ENCODE measurements at regions not wholly inside any gene's neighbourhood (a gene's known extent, or its start where the extent isn't known, plus 50 kb on each side); places are given as distances from the start of the nearest gene placed in this dataset.

- Histone ChIP-seq H3K4me3 (ENCODE audit: low read depth, low read length) (no peak overlapping the region), H3K27me3 (replicated peaks; ENCODE audit: control insufficient read depth, insufficient read depth, low read length) (no peaks in the 10 kb centered on the region), H3K9me3 (peaks cover 3% of the 10 kb centered on the region; the same call in 1 of the 2 replicates), H3K4me1 (no peaks in the 10 kb centered on the region), H3K36me3 (ENCODE audit: control insufficient read depth, insufficient read depth, low read length) (no peaks in the 10 kb centered on the region)
- no peaks in the 10 kb centered on the region for H3K36me3 Mint-ChIP-seq (ENCODE audit: insufficient read depth, unreplicated experiment)
- no peaks in the 10 kb centered on the region for H3K4me1 Mint-ChIP-seq (ENCODE audit: low read depth, unreplicated experiment)
- ChIA-PET POLR2A (no interaction called here), CTCF (no interaction called here)
- no peak overlapping the region for H3K27ac Mint-ChIP-seq (ENCODE audit: unreplicated experiment)
- DNase-seq, result no peak
- no TSS peak for BruUV-seq (replicated peaks)
- TF ChIP-seq, protein P1, sequence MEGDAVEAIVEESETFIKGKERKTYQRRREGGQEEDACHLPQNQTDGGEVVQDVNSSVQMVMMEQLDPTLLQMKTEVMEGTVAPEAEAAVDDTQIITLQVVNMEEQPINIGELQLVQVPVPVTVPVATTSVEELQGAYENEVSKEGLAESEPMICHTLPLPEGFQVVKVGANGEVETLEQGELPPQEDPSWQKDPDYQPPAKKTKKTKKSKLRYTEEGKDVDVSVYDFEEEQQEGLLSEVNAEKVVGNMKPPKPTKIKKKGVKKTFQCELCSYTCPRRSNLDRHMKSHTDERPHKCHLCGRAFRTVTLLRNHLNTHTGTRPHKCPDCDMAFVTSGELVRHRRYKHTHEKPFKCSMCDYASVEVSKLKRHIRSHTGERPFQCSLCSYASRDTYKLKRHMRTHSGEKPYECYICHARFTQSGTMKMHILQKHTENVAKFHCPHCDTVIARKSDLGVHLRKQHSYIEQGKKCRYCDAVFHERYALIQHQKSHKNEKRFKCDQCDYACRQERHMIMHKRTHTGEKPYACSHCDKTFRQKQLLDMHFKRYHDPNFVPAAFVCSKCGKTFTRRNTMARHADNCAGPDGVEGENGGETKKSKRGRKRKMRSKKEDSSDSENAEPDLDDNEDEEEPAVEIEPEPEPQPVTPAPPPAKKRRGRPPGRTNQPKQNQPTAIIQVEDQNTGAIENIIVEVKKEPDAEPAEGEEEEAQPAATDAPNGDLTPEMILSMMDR (IDR thresholded peaks at IDR 0.05; ENCODE audit: insufficient read depth in 1 of 2, low read depth in 1 of 2, low read length in 1 of 2, severe bottlenecking in 1 of 2, unreplicated experiment in 1 of 2), result no peak
- intact Hi-C loops (cut with micrococcal nuclease; ENCODE audit: unreplicated experiment), result no loop called here
- H3K4me3 Mint-ChIP-seq (ENCODE audit: unreplicated experiment), result no peak overlapping the region
- no peaks in the 10 kb centered on the region for H3K27me3 Mint-ChIP-seq (ENCODE audit: insufficient read depth, unreplicated experiment)
- H3K9me3 Mint-ChIP-seq (ENCODE audit: unreplicated experiment), result peaks cover 12% of the 10 kb centered on the region
Measured at GRCh38 chr10:93149761-93150160, 76.1 kb downstream of the CYP26A1 start.

DNA sequence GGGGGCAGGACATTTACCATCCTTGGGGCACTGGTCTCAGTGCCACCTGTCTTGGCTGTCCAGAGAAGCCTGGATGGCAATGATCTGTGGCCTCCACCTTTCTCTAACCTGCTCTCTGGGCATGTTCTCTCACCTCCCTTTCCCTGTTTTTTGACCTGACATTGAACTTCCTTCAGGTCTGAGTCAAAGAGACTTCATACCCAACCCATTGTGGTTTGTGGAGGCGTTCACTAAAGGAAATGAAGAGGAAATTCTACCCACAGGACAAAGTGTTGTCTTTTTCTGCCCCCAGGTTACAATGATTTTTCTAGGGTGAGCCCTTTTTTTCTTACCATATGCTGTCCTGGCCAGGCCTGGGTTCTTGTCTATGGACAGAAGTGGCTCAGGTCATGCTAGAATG is 76.6 kb downstream of the CYP26A1 start:
- no TSS peak for BruUV-seq (replicated peaks)
- Mint-ChIP-seq H3K9me3 (ENCODE audit: unreplicated experiment) (peaks cover 17% of the 10 kb centered on the region), H3K27ac (ENCODE audit: unreplicated experiment) (no peak overlapping the region), H3K4me3 (ENCODE audit: unreplicated experiment) (no peak overlapping the region), H3K4me1 (ENCODE audit: low read depth, unreplicated experiment) (no peaks in the 10 kb centered on the region), H3K27me3 (ENCODE audit: insufficient read depth, unreplicated experiment) (no peaks in the 10 kb centered on the region), H3K36me3 (ENCODE audit: insufficient read depth, unreplicated experiment) (no peaks in the 10 kb centered on the region)
- intact Hi-C loops (cut with micrococcal nuclease; ENCODE audit: unreplicated experiment), result no loop called here
- Histone ChIP-seq H3K36me3 (ENCODE audit: control insufficient read depth, insufficient read depth, low read length) (no peaks in the 10 kb centered on the region), H3K4me1 (no peaks in the 10 kb centered on the region), H3K4me3 (ENCODE audit: low read depth, low read length) (no peak overlapping the region), H3K9me3 (peaks cover 2% of the 10 kb centered on the region; the same call in 1 of the 2 replicates), H3K27me3 (replicated peaks; ENCODE audit: control insufficient read depth, insufficient read depth, low read length) (no peaks in the 10 kb centered on the region)
- TF ChIP-seq, protein P1 (IDR thresholded peaks at IDR 0.05; ENCODE audit: insufficient read depth in 1 of 2, low read depth in 1 of 2, low read length in 1 of 2, severe bottlenecking in 1 of 2, unreplicated experiment in 1 of 2), result no peak
- ChIA-PET POLR2A (no interaction called here), CTCF (no interaction called here)
- DNase-seq, result no peak

- no peaks in the 10 kb centered on the region for H3K4me1 ChIP-seq
- BruUV-seq (replicated peaks), result no TSS peak
- peaks cover 2% of the 10 kb centered on the region; the same call in 1 of the 2 replicates for H3K9me3 ChIP-seq
- H3K36me3 ChIP-seq (ENCODE audit: control insufficient read depth, insufficient read depth, low read length), result no peaks in the 10 kb centered on the region
- ChIA-PET POLR2A (no interaction called here), CTCF (no interaction called here)
- TF ChIP-seq, protein P1 (IDR thresholded peaks at IDR 0.05; ENCODE audit: insufficient read depth in 1 of 2, low read depth in 1 of 2, low read length in 1 of 2, severe bottlenecking in 1 of 2, unreplicated experiment in 1 of 2), result no peak
- Mint-ChIP-seq H3K4me1 (ENCODE audit: low read depth, unreplicated experiment) (no peaks in the 10 kb centered on the region), H3K27ac (ENCODE audit: unreplicated experiment) (no peak overlapping the region), H3K36me3 (ENCODE audit: insufficient read depth, unreplicated experiment) (no peaks in the 10 kb centered on the region), H3K9me3 (ENCODE audit: unreplicated experiment) (peaks cover 25% of the 10 kb centered on the region), H3K4me3 (ENCODE audit: unreplicated experiment) (no peak overlapping the region), H3K27me3 (ENCODE audit: insufficient read depth, unreplicated experiment) (no peaks in the 10 kb centered on the region)
- DNase-seq, result no peak
- intact Hi-C loops (cut with micrococcal nuclease; ENCODE audit: unreplicated experiment), result no loop called here
- no peaks in the 10 kb centered on the region for H3K27me3 ChIP-seq (replicated peaks; ENCODE audit: control insufficient read depth, insufficient read depth, low read length)
- H3K4me3 ChIP-seq (ENCODE audit: low read depth, low read length), result no peak overlapping the region
Measured at GRCh38 chr10:93150990-93151547, 77.4 kb downstream of the CYP26A1 start.
